ENCODE measurements at regions not wholly inside any gene's neighbourhood (a gene's known extent, or its start where the extent isn't known, plus 50 kb on each side); places are given as distances from the start of the nearest gene placed in this dataset.

GRCh38 chr1:55864251-55864650 is 649.1 kb upstream of the USP24 start:
- TF ChIP-seq CTCF (conservative IDR thresholded peaks at IDR 0.05; ENCODE audit: low read length) (no peak), EZH2phosphoT487 (IDR thresholded peaks at IDR 0.05; ENCODE audit: borderline replicate concordance, low read depth, low read length) (no peak)
